Naive thymus-derived CD4-positive, alpha-beta T cell (primary cell): ENCODE measurements at regions not wholly inside any gene's neighbourhood (a gene's known extent, or its start where the extent isn't known, plus 50 kb on each side); places are given as distances from the start of the nearest gene placed in this dataset.
"Not testable (repeated sequence)": the region's sequence is repeated elsewhere in the genome, so short reads cannot be mapped to it uniquely, and the experiment has no call there.

Experiments
- ATAC-seq: fragments of 150-1000 bp; cut with Tn5 transposase; 2 replicates; pipeline ENCODE4 v1.10.0; 2021; ENCODE audit warnings: mild to moderate bottlenecking, moderate library complexity
- CTCF ChIA-PET: fragments of 350-600 bp; sonication (Branson Sonifier 250); formaldehyde crosslinking; loops from one replicate; lab custom pipeline; 2021; ENCODE audit warnings: antibody characterized with exemption; lab: Charles Lee
- POLR2A ChIA-PET: fragments of 350-600 bp; sonication (Branson Sonifier 250); formaldehyde crosslinking; loops from one replicate; lab custom pipeline; 2021; ENCODE audit warnings: antibody characterized with exemption, inconsistent platforms; lab: Charles Lee
- DNase-seq, 9 donors: peaks; one replicate each; pipeline versions ENCODE4 v3.0.0 to v3.0.0-alpha.2; 2020 to 2022; ENCODE audit warnings: mixed read lengths in 1 of 9
- H3K27ac ChIP-seq: one replicate; pipeline ENCODE4 v1.7.0; 2013; ENCODE audit warnings: mild to moderate bottlenecking, low read depth, low read length, moderate library complexity
- H3K27me3 ChIP-seq, 2 donors: one replicate each; pipeline ENCODE4 v1.7.0; 2013; ENCODE audit warnings: low read length in 2 of 2, mild to moderate bottlenecking in 2 of 2, moderate library complexity in 2 of 2; ENCODE audit not compliant: control insufficient read depth in 2 of 2, insufficient read depth in 2 of 2
- H3K36me3 ChIP-seq, 3 experiments: 1 replicate in 2 of 3; 2 replicates in 1 of 3; pipeline ENCODE4 v1.7.0; 2013; ENCODE audit warnings: low read length in 3 of 3, mild to moderate bottlenecking in 3 of 3, moderate library complexity in 1 of 3; ENCODE audit not compliant: insufficient read depth in 3 of 3, control insufficient read depth in 2 of 3
- H3K4me1 ChIP-seq, 2 donors: one replicate each; pipeline ENCODE4 v1.7.0; 2013; ENCODE audit warnings: low read length in 2 of 2, mild to moderate bottlenecking in 2 of 2, moderate library complexity in 1 of 2; ENCODE audit not compliant: control insufficient read depth in 2 of 2, insufficient read depth in 2 of 2
- H3K4me3 ChIP-seq: 2 replicates; pipeline ENCODE4 v1.7.0; 2013; ENCODE audit warnings: mild to moderate bottlenecking, low read length
- H3K9me3 ChIP-seq, 3 experiments: 1 replicate in 2 of 3; 2 replicates in 1 of 3; pipeline ENCODE4 v1.7.0; 2013; ENCODE audit warnings: low read length in 3 of 3; ENCODE audit not compliant: control insufficient read depth in 2 of 3
- H3K27ac Mint-ChIP-seq, 9 donors: one replicate each; pipeline ENCODE4 v1.8.0; 2020 to 2022; ENCODE audit warnings: mixed read lengths in 9 of 9, mild to moderate bottlenecking in 8 of 9, moderate library complexity in 5 of 9, inconsistent platforms in 2 of 9
- H3K27me3 Mint-ChIP-seq, 5 donors: one replicate each; pipeline ENCODE4 v1.8.0; 2021 to 2022; ENCODE audit warnings: mixed read lengths in 5 of 5, mild to moderate bottlenecking in 1 of 5
- H3K36me3 Mint-ChIP-seq, 5 donors: one replicate each; pipeline ENCODE4 v1.8.0; 2020 to 2022; ENCODE audit warnings: mixed read lengths in 5 of 5, mild to moderate bottlenecking in 3 of 5, inconsistent platforms in 1 of 5
- H3K4me1 Mint-ChIP-seq, 7 donors: one replicate each; pipeline ENCODE4 v1.8.0; 2020 to 2022; ENCODE audit warnings: mixed read lengths in 7 of 7, mild to moderate bottlenecking in 3 of 7, inconsistent platforms in 1 of 7
- H3K4me3 Mint-ChIP-seq, 10 donors: one replicate each; pipeline ENCODE4 v1.8.0; 2020 to 2022; ENCODE audit warnings: mild to moderate bottlenecking in 10 of 10, mixed read lengths in 10 of 10, moderate library complexity in 6 of 10, inconsistent platforms in 2 of 10
- H3K9me3 Mint-ChIP-seq, 11 donors: one replicate each; pipeline ENCODE4 v1.8.0; 2020 to 2022; ENCODE audit warnings: mixed read lengths in 11 of 11, mild to moderate bottlenecking in 4 of 11, inconsistent platforms in 1 of 11, moderate library complexity in 1 of 11
- intact Hi-C, 2 donors: fragments of 100-400 bp; cut with micrococcal nuclease; formaldehyde crosslinking; loops; one replicate each; pipeline ENCODE4 v1.15.1; 2023

GRCh38 chrX:140151316-140151715 lies 186.0 kb upstream of the CXorf66 start:
- CTCF ChIA-PET = no interaction called here
- POLR2A ChIA-PET = no interaction called here
- H3K27ac ChIP-seq = no peak overlapping the region
- H3K36me3 ChIP-seq = no peaks in the 10 kb centered on the region
- H3K27me3 ChIP-seq = no peaks in the 10 kb centered on the region
- no peaks in the 10 kb centered on the region for H3K9me3 ChIP-seq
- H3K9me3 Mint-ChIP-seq = peaks cover 0 to 9% (median 0%) of the 10 kb centered on the region in 11 donors
- H3K4me1 Mint-ChIP-seq = no peaks in the 10 kb centered on the region
- no peak overlapping the region for H3K4me3 Mint-ChIP-seq
- no peaks in the 10 kb centered on the region for H3K27me3 Mint-ChIP-seq
- no peak for ATAC-seq
- no peaks in the 10 kb centered on the region for H3K4me1 ChIP-seq
- no peaks in the 10 kb centered on the region for H3K36me3 Mint-ChIP-seq
- H3K4me3 ChIP-seq = no peak overlapping the region
- DNase-seq = no peak
- H3K27ac Mint-ChIP-seq = no peak overlapping the region
- intact Hi-C loops = no loop called here

- no peak overlapping the region for H3K27ac ChIP-seq
- no peaks in the 10 kb centered on the region for H3K9me3 ChIP-seq
- Mint-ChIP-seq H3K4me3 (no peak overlapping the region), H3K27ac (no peak overlapping the region), H3K4me1 (no peaks in the 10 kb centered on the region), H3K9me3 (peaks cover 0 to 5% (median 0%) of the 10 kb centered on the region in 11 donors), H3K27me3 (no peaks in the 10 kb centered on the region), H3K36me3 (no peaks in the 10 kb centered on the region)
- intact Hi-C loops = no loop called here
- ChIA-PET CTCF (interaction anchor here (0.7 kb wide), 1 partner anchor 9 kb away, joined by 3 read pairs; no protein-coding TSS in a partner anchor), POLR2A (no interaction called here)
- ATAC-seq (no peak), DNase-seq (no peak)
- no peaks in the 10 kb centered on the region for H3K27me3 ChIP-seq
- H3K4me1 ChIP-seq = no peaks in the 10 kb centered on the region
- H3K36me3 ChIP-seq = no peaks in the 10 kb centered on the region
- no peak overlapping the region for H3K4me3 ChIP-seq
These were observed 184.4 kb upstream of the CXorf66 start for GRCh38 chrX:140149761-140150160.

- H3K27ac Mint-ChIP-seq = no peak overlapping the region
These were observed 176.2 kb upstream of the CXorf66 start for GRCh38 chrX:140141444-140142029.

GRCh38 chrX:140138492-140138891 lies 173.2 kb upstream of the CXorf66 start:
- H3K27ac ChIP-seq, H3K4me1 Mint-ChIP-seq, H3K9me3 Mint-ChIP-seq, H3K27me3 Mint-ChIP-seq, H3K4me3 ChIP-seq, ATAC-seq, POLR2A ChIA-PET, intact Hi-C loops, H3K9me3 ChIP-seq, H3K4me1 ChIP-seq, H3K27me3 ChIP-seq, H3K36me3 Mint-ChIP-seq, H3K4me3 Mint-ChIP-seq, H3K36me3 ChIP-seq, DNase-seq, H3K27ac Mint-ChIP-seq, CTCF ChIA-PET: not testable (repeated sequence)

More at GRCh38 chrX:140141444-140142029, 176.2 kb upstream of the CXorf66 start:
- POLR2A ChIA-PET = no interaction called here
- Histone ChIP-seq H3K27ac (no peak overlapping the region), H3K4me3 (no peak overlapping the region), H3K9me3 (no peaks in the 10 kb centered on the region), H3K36me3 (no peaks in the 10 kb centered on the region), H3K4me1 (no peaks in the 10 kb centered on the region), H3K27me3 (no peaks in the 10 kb centered on the region)
- Mint-ChIP-seq H3K4me1 (no peaks in the 10 kb centered on the region), H3K36me3 (no peaks in the 10 kb centered on the region), H3K27me3 (no peaks in the 10 kb centered on the region), H3K4me3 (no peak overlapping the region), H3K9me3 (no peaks in the 10 kb centered on the region)
- no peak for ATAC-seq
- DNase-seq = peak in 6 of 9 donors; percentile 1 to 38 (median 18)
- intact Hi-C loops = loop anchor here (1.0 to 2.0 kb wide), 2 partner anchors 84 to 1367 kb away; no protein-coding TSS in a partner anchor
- CTCF ChIA-PET = interaction anchor here (0.5 to 1.1 kb wide), 3 partner anchors 9 to 286 kb away, joined by 3 read pairs; no protein-coding TSS in a partner anchor

- CTCF ChIA-PET, POLR2A ChIA-PET, H3K9me3 ChIP-seq, H3K36me3 Mint-ChIP-seq, H3K27me3 Mint-ChIP-seq, H3K27me3 ChIP-seq, H3K9me3 Mint-ChIP-seq, H3K27ac Mint-ChIP-seq, H3K36me3 ChIP-seq, H3K4me1 ChIP-seq, intact Hi-C loops, DNase-seq, H3K4me3 Mint-ChIP-seq, H3K27ac ChIP-seq, ATAC-seq, H3K4me3 ChIP-seq, H3K4me1 Mint-ChIP-seq: not testable (repeated sequence)
These were observed 172.7 kb upstream of the CXorf66 start for GRCh38 chrX:140138065-140138464.

GRCh38 chrX:140132937-140133336 lies 167.6 kb upstream of the CXorf66 start:
- Histone ChIP-seq H3K27ac (no peak overlapping the region), H3K4me3 (no peak overlapping the region), H3K4me1 (no peaks in the 10 kb centered on the region), H3K36me3 (no peaks in the 10 kb centered on the region), H3K27me3 (no peaks in the 10 kb centered on the region), H3K9me3 (no peaks in the 10 kb centered on the region)
- no peak for DNase-seq
- ChIA-PET POLR2A (no interaction called here), CTCF (no interaction called here)
- Mint-ChIP-seq H3K36me3 (no peaks in the 10 kb centered on the region), H3K4me3 (no peak overlapping the region), H3K4me1 (no peaks in the 10 kb centered on the region), H3K27ac (no peak overlapping the region), H3K9me3 (no peaks in the 10 kb centered on the region), H3K27me3 (peaks cover 0 to 4% (median 0%) of the 10 kb centered on the region in 5 donors)
- intact Hi-C loops = no loop called here
- no peak for ATAC-seq

GRCh38 chrX:140123446-140123845 lies 158.1 kb upstream of the CXorf66 start:
- Mint-ChIP-seq H3K4me3 (no peak overlapping the region), H3K27ac (no peak overlapping the region), H3K36me3 (peaks cover 0 to 11% (median 0%) of the 10 kb centered on the region in 5 donors), H3K9me3 (peaks cover 0 to 19% (median 0%) of the 10 kb centered on the region in 11 donors), H3K4me1 (no peaks in the 10 kb centered on the region), H3K27me3 (peaks cover 0 to 14% (median 0%) of the 10 kb centered on the region in 5 donors)
- DNase-seq (no peak), ATAC-seq (no peak)
- Histone ChIP-seq H3K27ac (no peak overlapping the region), H3K4me1 (no peaks in the 10 kb centered on the region), H3K4me3 (no peak overlapping the region), H3K27me3 (no peaks in the 10 kb centered on the region), H3K36me3 (no peaks in the 10 kb centered on the region), H3K9me3 (no peaks in the 10 kb centered on the region)
- CTCF ChIA-PET = no interaction called here
- POLR2A ChIA-PET = no interaction called here
- intact Hi-C loops = no loop called here
